ENCODE measurements at regions not wholly inside any gene's neighbourhood (a gene's known extent, or its start where the extent isn't known, plus 50 kb on each side); places are given as distances from the start of the nearest gene placed in this dataset.

DNA sequence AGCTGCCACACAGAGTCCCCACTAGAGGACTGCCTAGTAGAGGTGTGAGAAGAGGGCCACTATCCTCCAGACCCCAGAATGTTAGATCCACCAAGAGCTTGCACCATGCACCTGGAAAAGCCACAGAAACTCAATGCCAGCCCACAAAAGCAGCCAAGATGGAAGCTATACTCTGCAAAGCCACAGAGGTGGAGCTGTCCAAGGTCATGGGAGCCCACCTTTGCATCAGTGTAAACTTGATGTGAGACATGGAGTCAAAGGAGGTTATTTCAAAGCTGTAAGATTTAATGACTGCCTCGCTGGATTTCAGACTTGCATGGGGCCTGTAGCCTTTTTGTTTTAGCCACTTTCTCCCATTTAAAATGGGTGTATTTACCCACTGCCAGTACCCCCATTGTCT lies 1030.1 kb upstream of the GRIA3 start:
- TF ChIP-seq, protein P1, sequence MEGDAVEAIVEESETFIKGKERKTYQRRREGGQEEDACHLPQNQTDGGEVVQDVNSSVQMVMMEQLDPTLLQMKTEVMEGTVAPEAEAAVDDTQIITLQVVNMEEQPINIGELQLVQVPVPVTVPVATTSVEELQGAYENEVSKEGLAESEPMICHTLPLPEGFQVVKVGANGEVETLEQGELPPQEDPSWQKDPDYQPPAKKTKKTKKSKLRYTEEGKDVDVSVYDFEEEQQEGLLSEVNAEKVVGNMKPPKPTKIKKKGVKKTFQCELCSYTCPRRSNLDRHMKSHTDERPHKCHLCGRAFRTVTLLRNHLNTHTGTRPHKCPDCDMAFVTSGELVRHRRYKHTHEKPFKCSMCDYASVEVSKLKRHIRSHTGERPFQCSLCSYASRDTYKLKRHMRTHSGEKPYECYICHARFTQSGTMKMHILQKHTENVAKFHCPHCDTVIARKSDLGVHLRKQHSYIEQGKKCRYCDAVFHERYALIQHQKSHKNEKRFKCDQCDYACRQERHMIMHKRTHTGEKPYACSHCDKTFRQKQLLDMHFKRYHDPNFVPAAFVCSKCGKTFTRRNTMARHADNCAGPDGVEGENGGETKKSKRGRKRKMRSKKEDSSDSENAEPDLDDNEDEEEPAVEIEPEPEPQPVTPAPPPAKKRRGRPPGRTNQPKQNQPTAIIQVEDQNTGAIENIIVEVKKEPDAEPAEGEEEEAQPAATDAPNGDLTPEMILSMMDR (IDR thresholded peaks at IDR 0.05; ENCODE audit: low read depth, low read length, poor library complexity, severe bottlenecking): no peak
- TF ChIP-seq EZH2phosphoT487 (IDR thresholded peaks at IDR 0.05; ENCODE audit: borderline replicate concordance, low read length): no peak
